Neural progenitor cell (in vitro differentiated cells): ENCODE measurements at regions not wholly inside any gene's neighbourhood (a gene's known extent, or its start where the extent isn't known, plus 50 kb on each side); places are given as distances from the start of the nearest gene placed in this dataset.

Experiments
- DNase-seq: peaks from one replicate; pipeline ENCODE4 v3.0.0-alpha.2; 2016; ENCODE audit warnings: low spot score
- H2AFZ ChIP-seq: fragments of 200-600 bp; sonication (generic); replicated peaks from 2 replicates; pipeline ENCODE4 v1.6.1; 2016; ENCODE audit warnings: antibody characterized with exemption
- H3F3A ChIP-seq: fragments of 200-600 bp; sonication (generic); 2 replicates; pipeline ENCODE4 v1.6.1; 2016; ENCODE audit warnings: antibody characterized with exemption, low read depth
- H3K27ac ChIP-seq: fragments of 200-600 bp; sonication (generic); 2 replicates; pipeline ENCODE4 v1.5.1; 2016; ENCODE audit warnings: mild to moderate bottlenecking
- H3K27me3 ChIP-seq: fragments of 200-600 bp; sonication (generic); 2 replicates; pipeline ENCODE4 v1.6.1; 2016; ENCODE audit warnings: mild to moderate bottlenecking, moderate library complexity
- H3K36me3 ChIP-seq: fragments of 200-600 bp; sonication (generic); 2 replicates; pipeline ENCODE4 v1.5.1; 2016
- H3K4me1 ChIP-seq: fragments of 200-600 bp; sonication (generic); 2 replicates; pipeline ENCODE4 v1.6.1; 2016; ENCODE audit warnings: mixed run types
- H3K4me2 ChIP-seq: fragments of 200-600 bp; sonication (generic); 2 replicates; pipeline ENCODE4 v1.6.1; 2016
- H3K4me3 ChIP-seq: fragments of 200-600 bp; sonication (generic); 2 replicates; pipeline ENCODE4 v1.5.1; 2016
- H3K79me2 ChIP-seq: fragments of 200-600 bp; sonication (generic); 2 replicates; pipeline ENCODE4 v1.6.1; 2016; ENCODE audit warnings: low read depth
- H3K9ac ChIP-seq: fragments of 200-600 bp; sonication (generic); 2 replicates; pipeline ENCODE4 v1.6.1; 2016
- H3K9me3 ChIP-seq: fragments of 200-600 bp; sonication (generic); 2 replicates; pipeline ENCODE4 v1.5.1; 2016; ENCODE audit warnings: low read depth
- H4K20me1 ChIP-seq: fragments of 200-600 bp; sonication (generic); 2 replicates; pipeline ENCODE4 v1.6.1; 2016; ENCODE audit warnings: low read depth
- H3K27ac Mint-ChIP-seq: 3 replicates; pipeline ENCODE4 v1.8.0; 2021; ENCODE audit warnings: mixed read lengths
- H3K27me3 Mint-ChIP-seq: 2 replicates; pipeline ENCODE4 v1.8.0; 2022; ENCODE audit warnings: low read depth, mild to moderate bottlenecking, inconsistent platforms, moderate library complexity, mixed read lengths; ENCODE audit not compliant: insufficient read depth
- H3K36me3 Mint-ChIP-seq: 3 replicates; pipeline ENCODE4 v1.8.0; 2021; ENCODE audit warnings: mixed read lengths
- H3K4me1 Mint-ChIP-seq: 3 replicates; pipeline ENCODE4 v1.8.0; 2021; ENCODE audit warnings: mixed read lengths
- H3K4me3 Mint-ChIP-seq: 3 replicates; pipeline ENCODE4 v1.8.0; 2021; ENCODE audit warnings: mild to moderate bottlenecking, moderate library complexity, mixed read lengths
- H3K9me3 Mint-ChIP-seq: 3 replicates; pipeline ENCODE4 v1.8.0; 2020; ENCODE audit warnings: mixed read lengths
- CTCF ChIP-seq: fragments of 200-600 bp; sonication (generic); IDR thresholded peaks from 2 replicates; pipeline ENCODE4 v1.5.1; 2017; ENCODE audit warnings: antibody characterized with exemption, mild to moderate bottlenecking
- EZH2 ChIP-seq: fragments of 200-600 bp; sonication (generic); IDR thresholded peaks from 2 replicates; pipeline ENCODE4 v1.6.1; 2017; ENCODE audit warnings: antibody characterized with exemption, mild to moderate bottlenecking, moderate library complexity
- EZH2phosphoT487 ChIP-seq: fragments of 200-600 bp; sonication (generic); IDR thresholded peaks from 2 replicates; pipeline ENCODE4 v1.6.1; 2017; ENCODE audit warnings: antibody characterized with exemption

- no peak for DNase-seq
- no peak overlapping the region for H3K4me3 Mint-ChIP-seq
- no peak overlapping the region for H3K9ac ChIP-seq
- no peaks in the 10 kb centered on the region for H3F3A ChIP-seq
- no peak overlapping the region for H3K4me3 ChIP-seq
- H3K79me2 ChIP-seq, result no peaks in the 10 kb centered on the region
- H3K27me3 Mint-ChIP-seq, result no peaks in the 10 kb centered on the region
- no peaks in the 10 kb centered on the region for H3K36me3 Mint-ChIP-seq
- H3K9me3 Mint-ChIP-seq, result peaks cover 3% of the 10 kb centered on the region
- H3K9me3 ChIP-seq, result no peaks in the 10 kb centered on the region
- H3K27me3 ChIP-seq, result no peaks in the 10 kb centered on the region
- no peaks in the 10 kb centered on the region for H3K4me1 Mint-ChIP-seq
- no peak for TF ChIP-seq CTCF
- no peak for TF ChIP-seq EZH2
- TF ChIP-seq EZH2phosphoT487, result no peak
- H3K4me1 ChIP-seq, result no peaks in the 10 kb centered on the region
- H3K27ac ChIP-seq, result no peak overlapping the region
- H3K27ac Mint-ChIP-seq, result no peak overlapping the region
- no peaks in the 10 kb centered on the region for H4K20me1 ChIP-seq
- no peak overlapping the region for H3K4me2 ChIP-seq
- no peak overlapping the region for H2AFZ ChIP-seq
- no peaks in the 10 kb centered on the region for H3K36me3 ChIP-seq
Observed at GRCh38 chr4:180942367-180942916, 1300.8 kb upstream of the TENM3 start.

- H3K27me3 ChIP-seq, result no peaks in the 10 kb centered on the region
- Mint-ChIP-seq H3K4me3 (no peak overlapping the region), H3K36me3 (no peaks in the 10 kb centered on the region), H3K4me1 (no peaks in the 10 kb centered on the region), H3K27me3 (no peaks in the 10 kb centered on the region), H3K9me3 (peaks cover 3% of the 10 kb centered on the region), H3K27ac (no peak overlapping the region)
- H3K36me3 ChIP-seq, result no peaks in the 10 kb centered on the region
- no peaks in the 10 kb centered on the region for H3K9me3 ChIP-seq
- H3K27ac ChIP-seq, result no peak overlapping the region
- H2AFZ ChIP-seq, result no peak overlapping the region
- H3K4me2 ChIP-seq, result no peak overlapping the region
- H3F3A ChIP-seq, result no peaks in the 10 kb centered on the region
- DNase-seq, result no peak
- no peaks in the 10 kb centered on the region for H4K20me1 ChIP-seq
- H3K4me1 ChIP-seq, result no peaks in the 10 kb centered on the region
- no peak overlapping the region for H3K4me3 ChIP-seq
- H3K9ac ChIP-seq, result no peak overlapping the region
- no peak for TF ChIP-seq EZH2
- TF ChIP-seq EZH2phosphoT487, result no peak
- TF ChIP-seq CTCF, result no peak
- H3K79me2 ChIP-seq, result no peaks in the 10 kb centered on the region
Observed at GRCh38 chr4:180946188-180946587, 1297.0 kb upstream of the TENM3 start.

- Mint-ChIP-seq H3K27ac (no peak overlapping the region), H3K4me1 (no peaks in the 10 kb centered on the region), H3K36me3 (no peaks in the 10 kb centered on the region), H3K9me3 (peaks cover 3% of the 10 kb centered on the region), H3K4me3 (no peak overlapping the region), H3K27me3 (no peaks in the 10 kb centered on the region)
- Histone ChIP-seq H3K27ac (no peak overlapping the region), H3K9ac (no peak overlapping the region), H4K20me1 (no peaks in the 10 kb centered on the region), H3K79me2 (no peaks in the 10 kb centered on the region), H3K27me3 (no peaks in the 10 kb centered on the region), H3F3A (no peaks in the 10 kb centered on the region), H3K4me1 (no peaks in the 10 kb centered on the region), H3K4me2 (no peak overlapping the region), H3K36me3 (no peaks in the 10 kb centered on the region), H3K4me3 (no peak overlapping the region), H2AFZ (no peak overlapping the region), H3K9me3 (no peaks in the 10 kb centered on the region)
- DNase-seq, result peak; percentile 11
- TF ChIP-seq CTCF (peak; percentile 28), EZH2 (no peak)
Observed at GRCh38 chr4:180947425-180947824, 1295.8 kb upstream of the TENM3 start.
